Neural progenitor cell (in vitro differentiated cells): ENCODE measurements at regions not wholly inside any gene's neighbourhood (a gene's known extent, or its start where the extent isn't known, plus 50 kb on each side); places are given as distances from the start of the nearest gene placed in this dataset. TPM values are rescaled to one million over a fixed set of nuclear protein-coding genes. Genes with fewer than 3 reads are reported as not detected.
A peak's percentile ranks its signal among the peaks of the same experiment; 100 is the strongest.

Experiments used
- DNase-seq: peaks from one replicate; pipeline ENCODE4 v3.0.0-alpha.2; 2016; ENCODE audit warnings: low spot score
- H2AFZ ChIP-seq: fragments of 200-600 bp; sonication (generic); replicated peaks from 2 replicates; pipeline ENCODE4 v1.6.1; 2016; ENCODE audit warnings: antibody characterized with exemption
- H3F3A ChIP-seq: fragments of 200-600 bp; sonication (generic); 2 replicates; pipeline ENCODE4 v1.6.1; 2016; ENCODE audit warnings: antibody characterized with exemption, low read depth
- H3K27ac ChIP-seq: fragments of 200-600 bp; sonication (generic); 2 replicates; pipeline ENCODE4 v1.5.1; 2016; ENCODE audit warnings: mild to moderate bottlenecking
- H3K27me3 ChIP-seq: fragments of 200-600 bp; sonication (generic); 2 replicates; pipeline ENCODE4 v1.6.1; 2016; ENCODE audit warnings: mild to moderate bottlenecking, moderate library complexity
- H3K36me3 ChIP-seq: fragments of 200-600 bp; sonication (generic); 2 replicates; pipeline ENCODE4 v1.5.1; 2016
- H3K4me1 ChIP-seq: fragments of 200-600 bp; sonication (generic); 2 replicates; pipeline ENCODE4 v1.6.1; 2016; ENCODE audit warnings: mixed run types
- H3K4me2 ChIP-seq: fragments of 200-600 bp; sonication (generic); 2 replicates; pipeline ENCODE4 v1.6.1; 2016
- H3K4me3 ChIP-seq: fragments of 200-600 bp; sonication (generic); 2 replicates; pipeline ENCODE4 v1.5.1; 2016
- H3K79me2 ChIP-seq: fragments of 200-600 bp; sonication (generic); 2 replicates; pipeline ENCODE4 v1.6.1; 2016; ENCODE audit warnings: low read depth
- H3K9ac ChIP-seq: fragments of 200-600 bp; sonication (generic); 2 replicates; pipeline ENCODE4 v1.6.1; 2016
- H3K9me3 ChIP-seq: fragments of 200-600 bp; sonication (generic); 2 replicates; pipeline ENCODE4 v1.5.1; 2016; ENCODE audit warnings: low read depth
- H4K20me1 ChIP-seq: fragments of 200-600 bp; sonication (generic); 2 replicates; pipeline ENCODE4 v1.6.1; 2016; ENCODE audit warnings: low read depth
- H3K27ac Mint-ChIP-seq: 3 replicates; pipeline ENCODE4 v1.8.0; 2021; ENCODE audit warnings: mixed read lengths
- H3K27me3 Mint-ChIP-seq: 2 replicates; pipeline ENCODE4 v1.8.0; 2022; ENCODE audit warnings: low read depth, mild to moderate bottlenecking, inconsistent platforms, moderate library complexity, mixed read lengths; ENCODE audit not compliant: insufficient read depth
- H3K36me3 Mint-ChIP-seq: 3 replicates; pipeline ENCODE4 v1.8.0; 2021; ENCODE audit warnings: mixed read lengths
- H3K4me1 Mint-ChIP-seq: 3 replicates; pipeline ENCODE4 v1.8.0; 2021; ENCODE audit warnings: mixed read lengths
- H3K4me3 Mint-ChIP-seq: 3 replicates; pipeline ENCODE4 v1.8.0; 2021; ENCODE audit warnings: mild to moderate bottlenecking, moderate library complexity, mixed read lengths
- H3K9me3 Mint-ChIP-seq: 3 replicates; pipeline ENCODE4 v1.8.0; 2020; ENCODE audit warnings: mixed read lengths
- CTCF ChIP-seq: fragments of 200-600 bp; sonication (generic); IDR thresholded peaks from 2 replicates; pipeline ENCODE4 v1.5.1; 2017; ENCODE audit warnings: antibody characterized with exemption, mild to moderate bottlenecking
- EZH2 ChIP-seq: fragments of 200-600 bp; sonication (generic); IDR thresholded peaks from 2 replicates; pipeline ENCODE4 v1.6.1; 2017; ENCODE audit warnings: antibody characterized with exemption, mild to moderate bottlenecking, moderate library complexity
- small RNA-seq: library from RNA; depleted of rRNA; stranded (forward); fragments of <200 nt; gene quantifications from one replicate; pipeline ENCODE3, GENCODE V24; 2015

- Mint-ChIP-seq H3K27me3 (peaks cover 10% of the 10 kb centered on the region), H3K9me3 (no peaks in the 10 kb centered on the region), H3K27ac (no peak overlapping the region), H3K36me3 (no peaks in the 10 kb centered on the region), H3K4me1 (peaks cover 16% of the 10 kb centered on the region), H3K4me3 (no peak overlapping the region)
- Histone ChIP-seq H3K36me3 (no peaks in the 10 kb centered on the region), H2AFZ (no peak overlapping the region), H3F3A (peaks cover 19% of the 10 kb centered on the region), H3K4me2 (peak overlapping the region; percentile 36), H3K27ac (no peak overlapping the region), H3K79me2 (no peaks in the 10 kb centered on the region), H3K4me1 (peaks cover 16% of the 10 kb centered on the region), H3K4me3 (no peak overlapping the region), H3K9ac (no peak overlapping the region), H3K9me3 (no peaks in the 10 kb centered on the region), H3K27me3 (peaks cover 66% of the 10 kb centered on the region), H4K20me1 (peaks cover 22% of the 10 kb centered on the region)
- DNase-seq: peak; percentile 82
- TF ChIP-seq EZH2 (no peak), CTCF (peak; percentile 94)
Observed at GRCh38 chr20:63056236-63057170, 49.7 kb upstream of the BHLHE23 start.

Small RNA genes in the stretch of these regions (small RNA-seq; reads per million reads assigned to genes)
- gene RF00635: not detected
